ENCODE measurements at regions not wholly inside any gene's neighbourhood (a gene's known extent, or its start where the extent isn't known, plus 50 kb on each side); places are given as distances from the start of the nearest gene placed in this dataset.

DNA sequence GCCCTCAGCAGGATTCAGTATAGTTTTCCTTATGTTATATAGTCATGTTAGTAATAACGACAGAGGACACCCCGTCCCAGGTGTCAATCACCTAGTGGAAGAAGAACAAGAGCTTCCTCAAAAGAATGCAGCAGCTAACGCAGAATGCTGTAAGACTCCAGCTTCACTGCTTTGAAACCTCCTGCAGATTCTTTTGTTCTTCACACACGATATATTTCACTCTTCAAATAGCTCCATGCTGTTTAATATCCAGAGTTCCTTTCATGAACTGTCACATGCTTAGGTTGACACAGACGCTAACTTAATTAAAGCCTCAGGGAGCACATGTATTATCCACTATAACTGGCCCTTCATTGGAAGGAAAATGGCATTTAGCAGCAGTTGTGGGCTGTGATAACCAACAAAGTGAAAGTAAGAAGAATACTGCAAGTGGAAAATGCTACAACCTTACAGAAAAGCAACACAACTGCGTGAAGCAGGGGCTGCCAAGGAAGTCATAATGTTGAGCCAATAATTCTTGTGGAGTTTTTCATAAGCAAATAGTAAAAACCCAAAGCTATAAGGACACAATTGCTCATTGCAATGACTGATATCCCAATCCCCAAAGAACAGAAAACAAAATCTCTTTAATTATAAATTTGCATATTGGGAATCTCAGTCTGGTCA is 387.5 kb downstream of the PLK2 start:
- no peak for DNase-seq
- Histone ChIP-seq H3K4me3 (ENCODE audit: control insufficient read depth in 1 of 7, extremely low read depth in 1 of 7, insufficient read depth in 4 of 7, low read depth in 2 of 7, low read length in 6 of 7) (no peak overlapping the region), H3K36me3 (ENCODE audit: control insufficient read depth in 4 of 4, insufficient read depth in 4 of 4, low read length in 3 of 4) (no peaks in the 10 kb centered on the region), H3K27me3 (replicated peaks in 2 of 5; ENCODE audit: control insufficient read depth in 4 of 5, insufficient read depth in 5 of 5, low read length in 4 of 5) (no peaks in the 10 kb centered on the region), H3K4me1 (ENCODE audit: control extremely low read depth in 1 of 4, control insufficient read depth in 4 of 4, insufficient read depth in 4 of 4, low read length in 3 of 4) (peaks cover 0 to 2% (median 0%) of the 10 kb centered on the region in 4 experiments), H3K27ac (ENCODE audit: insufficient read depth in 1 of 2, low read depth in 1 of 2, low read length in 2 of 2, poor library complexity in 1 of 2, severe bottlenecking in 2 of 2) (no peak overlapping the region), H3K9me3 (ENCODE audit: control extremely low read depth in 1 of 5, control insufficient read depth in 4 of 5, insufficient read depth in 2 of 5, low read depth in 1 of 5, low read length in 4 of 5) (no peaks in the 10 kb centered on the region)
- 77% methylated on average over 4 of the region's 6 CpGs for WGBS (ENCODE audit: insufficient coverage)
- POLR2A ChIA-PET: no interaction called here
- CTCF ChIA-PET: no interaction called here

DNA sequence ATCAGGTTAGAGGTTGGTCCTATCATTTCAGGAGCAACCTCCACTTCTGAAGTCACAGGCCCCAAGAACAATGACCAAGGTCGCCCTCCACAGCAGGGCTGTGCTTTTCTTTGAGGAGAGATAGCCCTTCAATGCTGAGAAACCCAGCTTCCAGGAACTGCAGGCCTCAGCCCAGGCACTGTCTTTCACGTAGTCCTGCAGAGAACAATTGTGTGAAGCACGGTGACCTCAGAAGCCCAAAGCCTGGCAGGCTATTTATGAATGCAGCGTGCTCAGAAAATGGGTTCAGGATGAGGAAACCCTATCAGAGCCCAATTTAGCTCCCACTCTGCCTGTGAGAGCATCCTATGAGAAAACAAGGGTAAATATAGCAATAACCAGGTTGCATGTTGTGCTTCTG is 388.3 kb downstream of the PLK2 start:
- Histone ChIP-seq H3K4me1 (ENCODE audit: control extremely low read depth in 1 of 4, control insufficient read depth in 4 of 4, insufficient read depth in 4 of 4, low read length in 3 of 4) (peaks cover 0 to 2% (median 0%) of the 10 kb centered on the region in 4 experiments), H3K27me3 (replicated peaks in 2 of 5; ENCODE audit: control insufficient read depth in 4 of 5, insufficient read depth in 5 of 5, low read length in 4 of 5) (no peaks in the 10 kb centered on the region), H3K27ac (ENCODE audit: insufficient read depth in 1 of 2, low read depth in 1 of 2, low read length in 2 of 2, poor library complexity in 1 of 2, severe bottlenecking in 2 of 2) (no peak overlapping the region), H3K4me3 (ENCODE audit: control insufficient read depth in 1 of 7, extremely low read depth in 1 of 7, insufficient read depth in 4 of 7, low read depth in 2 of 7, low read length in 6 of 7) (no peak overlapping the region), H3K36me3 (ENCODE audit: control insufficient read depth in 4 of 4, insufficient read depth in 4 of 4, low read length in 3 of 4) (no peaks in the 10 kb centered on the region), H3K9me3 (ENCODE audit: control extremely low read depth in 1 of 5, control insufficient read depth in 4 of 5, insufficient read depth in 2 of 5, low read depth in 1 of 5, low read length in 4 of 5) (no peaks in the 10 kb centered on the region)
- 97% methylated on average over 4 of the region's 4 CpGs for WGBS (ENCODE audit: insufficient coverage)
- DNase-seq: no peak
- ChIA-PET CTCF (no interaction called here), POLR2A (no interaction called here)

- no CpG with 5 or more reads among the region's 4 CpGs for WGBS (ENCODE audit: insufficient coverage)
- Histone ChIP-seq H3K27ac (ENCODE audit: insufficient read depth in 1 of 2, low read depth in 1 of 2, low read length in 2 of 2, poor library complexity in 1 of 2, severe bottlenecking in 2 of 2) (no peak overlapping the region), H3K4me3 (ENCODE audit: control insufficient read depth in 1 of 7, extremely low read depth in 1 of 7, insufficient read depth in 4 of 7, low read depth in 2 of 7, low read length in 6 of 7) (no peak overlapping the region), H3K9me3 (ENCODE audit: control extremely low read depth in 1 of 5, control insufficient read depth in 4 of 5, insufficient read depth in 2 of 5, low read depth in 1 of 5, low read length in 4 of 5) (no peaks in the 10 kb centered on the region), H3K27me3 (replicated peaks in 2 of 5; ENCODE audit: control insufficient read depth in 4 of 5, insufficient read depth in 5 of 5, low read length in 4 of 5) (no peaks in the 10 kb centered on the region), H3K36me3 (ENCODE audit: control insufficient read depth in 4 of 4, insufficient read depth in 4 of 4, low read length in 3 of 4) (no peaks in the 10 kb centered on the region), H3K4me1 (ENCODE audit: control extremely low read depth in 1 of 4, control insufficient read depth in 4 of 4, insufficient read depth in 4 of 4, low read length in 3 of 4) (peaks cover 0 to 2% (median 0%) of the 10 kb centered on the region in 4 experiments)
- no peak for DNase-seq
- CTCF ChIA-PET: no interaction called here
- POLR2A ChIA-PET: no interaction called here
These were observed 390.0 kb downstream of the PLK2 start for GRCh38 chr5:58069846-58070245.

- POLR2A ChIA-PET: no interaction called here
- no peak overlapping the region for H3K27ac ChIP-seq (ENCODE audit: insufficient read depth in 1 of 2, low read depth in 1 of 2, low read length in 2 of 2, poor library complexity in 1 of 2, severe bottlenecking in 2 of 2)
- CTCF ChIA-PET: no interaction called here
- no peaks in the 10 kb centered on the region for H3K27me3 ChIP-seq (replicated peaks in 2 of 5; ENCODE audit: control insufficient read depth in 4 of 5, insufficient read depth in 5 of 5, low read length in 4 of 5)
- H3K4me3 ChIP-seq (ENCODE audit: control insufficient read depth in 1 of 7, extremely low read depth in 1 of 7, insufficient read depth in 4 of 7, low read depth in 2 of 7, low read length in 6 of 7): no peak overlapping the region
- 98% methylated on average over 15 of the region's 31 CpGs for WGBS (ENCODE audit: insufficient coverage)
- no peaks in the 10 kb centered on the region for H3K36me3 ChIP-seq (ENCODE audit: control insufficient read depth in 4 of 4, insufficient read depth in 4 of 4, low read length in 3 of 4)
- H3K4me1 ChIP-seq (ENCODE audit: control extremely low read depth in 1 of 4, control insufficient read depth in 4 of 4, insufficient read depth in 4 of 4, low read length in 3 of 4): peaks cover 0 to 2% (median 0%) of the 10 kb centered on the region in 4 experiments
- H3K9me3 ChIP-seq (ENCODE audit: control extremely low read depth in 1 of 5, control insufficient read depth in 4 of 5, insufficient read depth in 2 of 5, low read depth in 1 of 5, low read length in 4 of 5): peaks cover 0 to 1% (median 0%) of the 10 kb centered on the region in 5 experiments
- no peak for DNase-seq
These were observed 390.7 kb downstream of the PLK2 start for GRCh38 chr5:58069016-58069705.

GRCh38 chr5:58066557-58066956 is 393.3 kb downstream of the PLK2 start:
- Histone ChIP-seq H3K27ac (ENCODE audit: insufficient read depth in 1 of 2, low read depth in 1 of 2, low read length in 2 of 2, poor library complexity in 1 of 2, severe bottlenecking in 2 of 2) (no peak overlapping the region), H3K36me3 (ENCODE audit: control insufficient read depth in 4 of 4, insufficient read depth in 4 of 4, low read length in 3 of 4) (no peaks in the 10 kb centered on the region), H3K9me3 (ENCODE audit: control extremely low read depth in 1 of 5, control insufficient read depth in 4 of 5, insufficient read depth in 2 of 5, low read depth in 1 of 5, low read length in 4 of 5) (peaks cover 0 to 1% (median 0%) of the 10 kb centered on the region in 5 experiments), H3K4me1 (ENCODE audit: control extremely low read depth in 1 of 4, control insufficient read depth in 4 of 4, insufficient read depth in 4 of 4, low read length in 3 of 4) (no peaks in the 10 kb centered on the region), H3K4me3 (ENCODE audit: control insufficient read depth in 1 of 7, extremely low read depth in 1 of 7, insufficient read depth in 4 of 7, low read depth in 2 of 7, low read length in 6 of 7) (no peak overlapping the region), H3K27me3 (replicated peaks in 2 of 5; ENCODE audit: control insufficient read depth in 4 of 5, insufficient read depth in 5 of 5, low read length in 4 of 5) (no peaks in the 10 kb centered on the region)
- CTCF ChIA-PET: no interaction called here
- POLR2A ChIA-PET: no interaction called here
- 100% methylated on average over 1 of the region's 1 CpG for WGBS (ENCODE audit: insufficient coverage)
- DNase-seq: no peak

- Histone ChIP-seq H3K4me1 (ENCODE audit: control extremely low read depth in 1 of 4, control insufficient read depth in 4 of 4, insufficient read depth in 4 of 4, low read length in 3 of 4) (no peaks in the 10 kb centered on the region), H3K27ac (ENCODE audit: insufficient read depth in 1 of 2, low read depth in 1 of 2, low read length in 2 of 2, poor library complexity in 1 of 2, severe bottlenecking in 2 of 2) (no peak overlapping the region), H3K9me3 (ENCODE audit: control extremely low read depth in 1 of 5, control insufficient read depth in 4 of 5, insufficient read depth in 2 of 5, low read depth in 1 of 5, low read length in 4 of 5) (peaks cover 0 to 1% (median 0%) of the 10 kb centered on the region in 5 experiments), H3K27me3 (replicated peaks in 2 of 5; ENCODE audit: control insufficient read depth in 4 of 5, insufficient read depth in 5 of 5, low read length in 4 of 5) (no peaks in the 10 kb centered on the region), H3K4me3 (ENCODE audit: control insufficient read depth in 1 of 7, extremely low read depth in 1 of 7, insufficient read depth in 4 of 7, low read depth in 2 of 7, low read length in 6 of 7) (no peak overlapping the region), H3K36me3 (ENCODE audit: control insufficient read depth in 4 of 4, insufficient read depth in 4 of 4, low read length in 3 of 4) (no peaks in the 10 kb centered on the region)
- WGBS (ENCODE audit: insufficient coverage): 100% methylated on average over 1 of the region's 2 CpGs
- CTCF ChIA-PET: no interaction called here
- DNase-seq: no peak
- POLR2A ChIA-PET: no interaction called here
These were observed 393.8 kb downstream of the PLK2 start for GRCh38 chr5:58066076-58066475.

GRCh38 chr5:58064801-58065200 is 395.1 kb downstream of the PLK2 start:
- no peak for DNase-seq
- WGBS (ENCODE audit: insufficient coverage): no CpG with 5 or more reads among the region's 2 CpGs
- H3K27me3 ChIP-seq (replicated peaks in 2 of 5; ENCODE audit: control insufficient read depth in 4 of 5, insufficient read depth in 5 of 5, low read length in 4 of 5): no peaks in the 10 kb centered on the region
- H3K9me3 ChIP-seq (ENCODE audit: control extremely low read depth in 1 of 5, control insufficient read depth in 4 of 5, insufficient read depth in 2 of 5, low read depth in 1 of 5, low read length in 4 of 5): peaks cover 0 to 1% (median 0%) of the 10 kb centered on the region in 5 experiments
- H3K36me3 ChIP-seq (ENCODE audit: control insufficient read depth in 4 of 4, insufficient read depth in 4 of 4, low read length in 3 of 4): no peaks in the 10 kb centered on the region
- POLR2A ChIA-PET: no interaction called here
- CTCF ChIA-PET: interaction anchor here (1.4 kb wide), 1 partner anchor 80 kb away, joined by 3 read pairs; no protein-coding TSS in a partner anchor
- H3K4me3 ChIP-seq (ENCODE audit: control insufficient read depth in 1 of 7, extremely low read depth in 1 of 7, insufficient read depth in 4 of 7, low read depth in 2 of 7, low read length in 6 of 7): no peak overlapping the region
- H3K4me1 ChIP-seq (ENCODE audit: control extremely low read depth in 1 of 4, control insufficient read depth in 4 of 4, insufficient read depth in 4 of 4, low read length in 3 of 4): no peaks in the 10 kb centered on the region
- H3K27ac ChIP-seq (ENCODE audit: insufficient read depth in 1 of 2, low read depth in 1 of 2, low read length in 2 of 2, poor library complexity in 1 of 2, severe bottlenecking in 2 of 2): no peak overlapping the region

All from common myeloid progenitor, CD34-positive (primary cell).